ENCODE measurements at regions not wholly inside any gene's neighbourhood (a gene's known extent, or its start where the extent isn't known, plus 50 kb on each side); places are given as distances from the start of the nearest gene placed in this dataset.

- DNase-seq = no peak
Measured at GRCh38 chr1:191162762-191163161, 685.1 kb upstream of the BRINP3 start.

DNA sequence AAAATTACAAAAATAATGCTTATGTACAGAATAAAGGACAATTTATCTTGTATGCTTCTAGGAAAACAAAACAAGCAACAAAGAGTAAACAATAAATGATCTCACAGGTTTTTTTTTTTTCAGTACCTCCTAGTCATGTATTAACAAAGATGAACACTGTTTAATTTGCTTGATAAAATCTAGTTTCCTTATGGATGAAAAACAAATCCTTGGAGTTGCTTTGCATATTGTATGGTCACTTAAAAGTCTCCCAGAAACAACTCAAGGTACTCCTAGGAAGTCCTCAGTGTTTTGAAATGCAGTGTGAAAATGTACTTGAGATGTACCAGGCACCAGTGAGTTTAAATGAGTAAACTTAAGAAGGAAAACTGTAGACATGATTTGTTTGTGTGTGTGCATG lies 686.0 kb upstream of the BRINP3 start:
- no peak for DNase-seq

GRCh38 chr1:191174298-191174697 lies 696.6 kb upstream of the BRINP3 start:
- no peak for DNase-seq

DNA sequence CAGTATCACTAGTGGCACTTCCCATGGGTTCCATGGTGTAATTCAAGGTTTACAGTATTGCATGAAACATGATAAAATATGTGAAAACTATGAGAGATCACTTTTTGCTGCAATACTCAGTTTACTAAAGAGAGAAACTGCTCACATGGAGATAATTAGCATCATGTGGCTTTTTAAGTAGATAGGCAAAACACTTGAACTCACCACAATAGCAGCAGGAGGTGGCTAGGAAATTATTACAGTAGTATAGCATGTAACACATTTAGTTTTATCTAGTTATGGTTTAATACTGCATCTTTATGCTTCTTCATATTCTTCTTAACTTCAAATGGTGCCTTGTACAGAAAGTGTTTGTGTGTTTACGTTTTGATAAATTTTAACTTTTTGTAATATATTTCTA lies 698.5 kb upstream of the BRINP3 start:
- no peak for DNase-seq

DNA sequence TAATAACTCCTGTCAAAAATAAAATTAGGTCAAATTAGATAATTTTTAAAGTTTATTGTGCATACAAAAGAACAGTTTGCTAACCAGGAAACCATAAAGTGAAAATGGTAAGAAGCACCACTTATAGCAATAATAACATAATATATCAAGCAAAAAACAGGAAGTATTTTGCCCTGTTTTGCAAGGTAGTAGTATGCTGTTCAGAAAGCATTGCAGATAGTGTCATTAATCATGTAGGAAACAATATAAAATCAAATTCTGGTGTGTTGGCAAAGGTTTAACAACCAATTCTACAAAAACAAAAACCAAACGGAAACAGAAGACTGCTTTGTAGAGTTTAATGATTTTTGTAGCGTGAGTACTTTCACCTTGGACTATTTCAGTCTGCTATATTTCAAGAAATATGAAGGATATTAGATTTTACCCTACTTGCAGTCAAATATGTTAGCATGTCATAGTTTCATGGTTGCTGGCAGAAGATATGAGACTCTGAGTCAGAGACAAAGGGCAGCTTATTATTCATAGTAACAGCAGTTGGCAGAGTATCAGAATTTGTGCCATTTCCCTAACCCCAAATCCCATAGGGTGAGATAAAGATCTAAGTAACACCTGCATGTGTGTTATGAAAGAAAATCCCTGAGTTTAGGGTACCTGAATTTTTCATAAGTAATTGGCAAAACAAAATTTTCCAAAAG lies 729.0 kb upstream of the BRINP3 start:
- DNase-seq = no peak

- DNase-seq = no peak
Measured at GRCh38 chr1:191222206-191222605, 744.5 kb upstream of the BRINP3 start.

GRCh38 chr1:191240925-191241324 lies 763.3 kb upstream of the BRINP3 start:
- no peak for DNase-seq

GRCh38 chr1:191255354-191256054 lies 777.8 kb upstream of the BRINP3 start:
- DNase-seq = no peak

GRCh38 chr1:191256917-191257316 lies 779.3 kb upstream of the BRINP3 start:
- DNase-seq = no peak

DNA sequence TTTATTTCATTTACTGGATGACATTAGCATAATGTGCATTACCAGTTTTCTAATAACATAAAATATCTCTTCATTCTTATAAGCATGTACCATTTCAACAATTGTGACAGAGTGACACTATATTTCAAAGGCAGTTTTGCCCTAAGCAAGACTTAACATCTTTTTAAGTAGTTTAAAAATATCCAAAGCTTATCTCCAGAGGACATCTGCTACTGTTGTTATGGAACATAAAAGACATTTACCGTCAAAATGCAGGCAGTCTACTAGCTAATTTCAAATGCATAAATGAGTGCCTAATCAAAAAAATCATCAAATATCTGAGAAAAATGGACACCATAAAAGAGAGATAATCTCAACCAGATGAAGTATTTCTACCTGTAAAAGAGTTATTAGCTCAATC lies 782.4 kb upstream of the BRINP3 start:
- DNase-seq = no peak

DNA sequence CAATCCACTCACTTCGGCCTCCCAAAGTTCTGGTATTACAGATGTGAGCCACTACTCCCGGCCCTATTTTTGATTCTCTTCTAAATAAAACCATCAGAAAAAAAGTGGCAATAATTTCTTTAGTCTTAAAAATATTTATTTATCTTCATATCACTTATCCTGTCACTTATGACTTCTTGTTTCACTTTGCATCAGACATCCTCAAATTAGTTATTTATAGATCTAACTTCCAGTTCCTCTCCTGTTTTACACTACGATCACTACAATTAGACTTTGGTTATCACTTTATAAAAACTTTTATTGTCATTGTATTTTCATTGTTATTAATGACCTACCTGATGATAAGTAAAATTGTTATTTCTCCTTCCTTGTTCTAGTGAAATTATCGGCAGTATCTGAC lies 783.4 kb upstream of the BRINP3 start:
- DNase-seq = no peak

DNA sequence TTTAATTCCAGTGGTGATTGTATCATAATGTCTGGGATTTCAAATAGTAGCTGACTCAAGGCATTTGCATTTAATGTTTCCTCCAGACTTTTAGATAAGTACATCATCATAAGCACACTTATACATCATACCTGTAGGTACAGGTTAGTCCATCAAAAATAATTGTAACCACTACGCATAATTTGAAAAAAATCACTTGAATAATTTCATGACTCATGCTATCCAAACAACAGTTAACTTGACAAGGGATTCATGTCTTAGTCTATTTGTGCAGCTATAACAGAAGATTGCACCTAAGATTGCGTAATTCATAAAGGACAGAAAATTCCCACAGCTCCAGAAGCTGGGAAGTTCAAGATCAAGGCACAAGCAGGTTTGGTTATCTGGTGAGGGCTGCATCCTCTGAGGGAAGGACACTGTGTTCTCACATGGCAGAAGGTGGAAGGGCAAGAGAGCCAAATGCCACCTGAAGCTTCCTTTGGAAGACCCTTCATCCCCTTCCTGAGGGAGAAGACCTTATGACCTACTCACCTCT lies 801.7 kb upstream of the BRINP3 start:
- no peak for DNase-seq

GRCh38 chr1:191284175-191284574 lies 806.5 kb upstream of the BRINP3 start:
- no peak for DNase-seq

- no peak for DNase-seq
Measured at GRCh38 chr1:191290441-191290840, 812.8 kb upstream of the BRINP3 start.

DNA sequence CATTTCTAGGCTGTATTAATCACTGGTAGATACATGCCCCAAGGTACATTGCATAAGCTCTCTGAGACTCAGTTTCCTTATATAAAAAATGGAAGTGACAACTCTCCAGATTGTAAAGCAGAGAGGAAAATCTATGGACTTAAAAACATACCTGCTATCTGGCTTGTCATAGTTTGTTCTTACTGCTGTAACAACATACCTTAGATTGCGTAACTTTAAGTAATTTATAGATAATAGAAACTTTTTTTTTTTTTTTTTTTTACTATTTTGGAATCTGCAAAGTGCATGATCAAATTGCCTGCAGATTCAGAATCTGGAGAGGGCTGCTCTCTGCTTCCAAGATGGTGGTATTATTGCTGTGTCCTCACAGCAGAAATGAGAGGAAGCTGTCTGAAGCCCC lies 827.7 kb upstream of the BRINP3 start:
- no peak for DNase-seq

GRCh38 chr1:191306916-191307315 lies 829.3 kb upstream of the BRINP3 start:
- no peak for DNase-seq

- DNase-seq = no peak
Measured at GRCh38 chr1:191320062-191320461, 838.2 kb upstream of the RGS18 start.

DNA sequence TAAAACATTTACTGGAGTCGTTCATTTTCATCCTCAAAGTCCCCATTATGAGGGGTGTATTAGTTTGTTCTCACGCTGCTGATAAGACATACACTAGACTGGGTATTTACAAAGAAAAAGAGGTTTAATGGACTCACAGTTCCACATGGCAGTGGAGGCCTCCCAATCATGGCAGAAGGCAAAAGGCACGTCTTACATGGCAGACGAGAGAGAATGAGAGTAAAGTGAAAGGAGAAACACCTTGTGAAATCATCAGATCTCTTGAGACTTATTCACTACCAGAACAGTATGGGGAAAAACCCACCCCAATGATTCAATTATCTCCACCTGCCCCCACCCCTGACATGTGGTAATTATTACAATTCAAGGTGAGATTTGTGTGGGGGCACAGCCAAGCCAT lies 830.4 kb upstream of the RGS18 start:
- DNase-seq = no peak

- DNase-seq = no peak
Measured at GRCh38 chr1:191343816-191344215, 814.4 kb upstream of the RGS18 start.

DNA sequence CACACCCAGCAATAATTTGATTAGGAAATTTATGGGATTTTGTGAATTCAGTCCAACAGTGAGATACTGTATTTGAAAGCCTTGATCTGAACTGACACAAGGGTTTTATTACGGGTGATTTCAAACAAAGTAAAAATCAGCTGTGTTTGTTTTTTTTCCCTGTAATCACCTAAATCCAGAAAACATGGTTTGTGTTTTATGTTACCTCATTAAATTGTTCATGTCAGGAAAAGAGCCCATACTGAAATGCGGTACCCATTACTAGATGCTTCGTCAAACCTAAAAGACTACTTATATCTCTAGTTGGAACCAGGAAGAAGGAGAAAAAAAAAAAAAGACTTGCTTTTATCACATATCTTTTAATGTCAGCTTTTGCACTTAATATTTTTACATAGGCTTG lies 811.9 kb upstream of the RGS18 start:
- no peak for DNase-seq

GRCh38 chr1:191348328-191348727 lies 809.9 kb upstream of the RGS18 start:
- no peak for DNase-seq

- DNase-seq = no peak
Measured at GRCh38 chr1:191350938-191351337, 807.3 kb upstream of the RGS18 start.

- DNase-seq = no peak
Measured at GRCh38 chr1:191358724-191359123, 799.5 kb upstream of the RGS18 start.

GRCh38 chr1:191366686-191367085 lies 791.6 kb upstream of the RGS18 start:
- DNase-seq = no peak
